ENCODE measurements at regions not wholly inside any gene's neighbourhood (a gene's known extent, or its start where the extent isn't known, plus 50 kb on each side); places are given as distances from the start of the nearest gene placed in this dataset.

- no peak overlapping the region for H3K4me3 ChIP-seq (ENCODE audit: control insufficient read depth, low read depth, low read length)
- DNase-seq (ENCODE audit: low read depth) = no peak
- TF ChIP-seq CTCF (IDR thresholded peaks at IDR 0.05; ENCODE audit: control insufficient read depth, insufficient read depth, low read depth, low read length, missing control alignments) = no peak
These were observed 275.7 kb downstream of the DAD1 start for GRCh38 chr14:22313172-22313801.

DNA sequence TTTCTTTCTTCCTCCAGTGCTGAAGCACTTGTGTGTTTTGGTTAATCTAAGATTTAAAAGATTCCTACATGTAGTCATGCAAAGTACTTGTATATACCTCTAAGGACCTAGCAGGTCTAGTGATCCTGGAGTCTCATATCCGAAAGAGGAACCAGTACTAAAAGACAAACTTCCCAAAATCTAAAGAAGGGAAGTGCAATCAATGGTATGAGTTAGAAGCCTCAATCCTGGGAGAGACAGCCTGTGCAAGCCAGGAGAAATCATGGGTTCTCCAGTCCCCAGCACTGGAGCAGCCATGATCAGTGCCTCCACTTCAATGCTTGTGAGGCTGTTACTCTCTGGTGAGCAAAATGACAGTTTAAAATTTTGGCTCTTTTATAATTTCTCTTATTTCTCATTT is 277.4 kb downstream of the DAD1 start:
- no peak overlapping the region for H3K4me3 ChIP-seq (ENCODE audit: control insufficient read depth, low read depth, low read length)
- no peak for TF ChIP-seq CTCF (IDR thresholded peaks at IDR 0.05; ENCODE audit: control insufficient read depth, insufficient read depth, low read depth, low read length, missing control alignments)
- DNase-seq (ENCODE audit: low read depth) = no peak

DNA sequence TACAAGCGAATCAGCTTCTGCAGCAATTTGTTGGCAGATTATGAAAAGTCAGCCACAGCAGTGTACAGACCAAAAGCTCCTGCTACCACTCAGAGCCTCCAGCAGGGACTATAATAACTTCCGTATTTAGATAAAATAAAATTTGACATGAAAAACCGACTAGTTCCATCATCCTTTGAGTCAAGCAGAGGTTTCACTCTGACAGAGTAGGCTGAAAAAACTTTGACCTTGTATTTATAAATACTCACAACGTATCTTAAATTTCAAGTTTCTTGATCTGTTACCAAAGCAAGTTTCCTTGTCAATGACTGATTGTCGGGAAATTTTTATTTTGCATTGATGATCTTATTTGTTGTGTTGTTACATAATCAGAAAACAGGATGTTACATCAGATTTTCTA is 283.4 kb downstream of the DAD1 start:
- DNase-seq (ENCODE audit: low read depth) = no peak
- TF ChIP-seq CTCF (IDR thresholded peaks at IDR 0.05; ENCODE audit: control insufficient read depth, insufficient read depth, low read depth, low read length, missing control alignments) = no peak
- H3K4me3 ChIP-seq (ENCODE audit: control insufficient read depth, low read depth, low read length) = no peak overlapping the region

DNA sequence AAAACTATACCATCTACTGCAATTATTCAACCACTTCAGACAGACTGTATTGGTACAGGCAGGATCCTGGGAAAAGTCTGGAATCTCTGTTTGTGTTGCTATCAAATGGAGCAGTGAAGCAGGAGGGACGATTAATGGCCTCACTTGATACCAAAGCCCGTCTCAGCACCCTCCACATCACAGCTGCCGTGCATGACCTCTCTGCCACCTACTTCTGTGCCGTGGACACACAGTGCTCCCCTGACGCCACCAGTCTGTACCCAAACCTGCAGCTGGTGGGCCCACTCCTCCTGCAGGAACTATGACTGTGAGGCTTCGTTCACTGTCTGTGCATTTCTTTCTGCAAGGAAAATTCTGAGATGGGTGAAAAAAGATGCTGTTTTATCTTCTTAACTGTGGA is 284.7 kb downstream of the DAD1 start:
- no peak for DNase-seq (ENCODE audit: low read depth)
- TF ChIP-seq CTCF (IDR thresholded peaks at IDR 0.05; ENCODE audit: control insufficient read depth, insufficient read depth, low read depth, low read length, missing control alignments) = no peak
- no peak overlapping the region for H3K4me3 ChIP-seq (ENCODE audit: control insufficient read depth, low read depth, low read length)

DNA sequence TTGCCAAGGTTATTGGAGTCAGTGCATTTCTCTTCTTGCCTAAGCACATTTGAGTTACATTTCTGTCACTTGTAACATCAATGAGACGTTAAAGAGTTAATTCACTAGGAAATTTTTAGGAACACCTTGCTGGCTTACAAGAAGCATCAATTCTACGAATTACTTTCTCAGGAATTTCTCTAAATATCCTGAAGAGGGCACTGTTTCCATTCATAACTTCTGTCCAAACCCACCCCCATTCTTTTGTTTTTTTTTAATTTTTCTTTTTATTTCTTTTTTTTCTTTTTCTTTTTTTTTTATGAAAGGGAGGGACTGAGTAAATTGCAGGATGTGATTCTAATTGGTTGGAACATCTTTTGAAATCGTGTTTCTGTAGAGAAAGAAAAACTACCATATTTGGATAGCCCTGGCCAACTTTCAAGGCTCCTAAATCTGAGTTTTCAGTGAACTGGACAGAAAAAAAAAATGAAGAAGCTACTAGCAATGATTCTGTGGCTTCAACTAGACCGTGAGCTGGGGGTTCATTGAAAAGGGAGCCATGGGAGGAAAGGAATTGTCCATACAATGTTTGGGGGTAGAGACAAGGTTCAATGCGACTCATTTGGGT is 285.3 kb downstream of the DAD1 start:
- no peak overlapping the region for H3K4me3 ChIP-seq (ENCODE audit: control insufficient read depth, low read depth, low read length)
- peak; percentile 38 for TF ChIP-seq CTCF (IDR thresholded peaks at IDR 0.05; ENCODE audit: control insufficient read depth, insufficient read depth, low read depth, low read length, missing control alignments)
- no peak for DNase-seq (ENCODE audit: low read depth)

DNA sequence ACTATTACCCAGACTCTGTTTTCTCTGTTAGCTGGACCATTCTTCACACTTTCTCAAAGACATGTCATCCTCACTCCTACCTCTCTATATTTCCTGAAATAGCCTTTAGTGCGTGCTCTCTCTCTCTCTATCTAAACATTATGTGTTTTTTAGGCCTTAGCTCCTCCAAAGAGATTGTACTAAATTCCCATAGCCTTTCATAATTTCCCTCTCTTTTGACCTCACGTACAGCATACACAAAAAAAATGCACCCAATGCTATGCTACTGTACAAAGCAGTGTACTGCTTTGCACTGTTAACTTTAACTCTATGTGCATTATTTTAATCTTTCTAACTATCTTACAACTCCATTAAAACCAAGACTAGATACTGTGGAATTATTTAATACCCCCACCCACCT is 288.4 kb downstream of the DAD1 start:
- TF ChIP-seq CTCF (IDR thresholded peaks at IDR 0.05; ENCODE audit: control insufficient read depth, insufficient read depth, low read depth, low read length, missing control alignments) = no peak
- no peak for DNase-seq (ENCODE audit: low read depth)
- H3K4me3 ChIP-seq (ENCODE audit: control insufficient read depth, low read depth, low read length) = no peak overlapping the region

All from AG09309 (cell line).